Islet of Langerhans (tissue), 1 donor: ENCODE measurements at regions not wholly inside any gene's neighbourhood (a gene's known extent, or its start where the extent isn't known, plus 50 kb on each side); places are given as distances from the start of the nearest gene placed in this dataset.

Experiments used
- FAIRE-seq: peaks from one replicate; lab custom pipeline; 2011; peaks lifted over from hg19 to GRCh38; lab: Jason Lieb, UNC

DNA sequence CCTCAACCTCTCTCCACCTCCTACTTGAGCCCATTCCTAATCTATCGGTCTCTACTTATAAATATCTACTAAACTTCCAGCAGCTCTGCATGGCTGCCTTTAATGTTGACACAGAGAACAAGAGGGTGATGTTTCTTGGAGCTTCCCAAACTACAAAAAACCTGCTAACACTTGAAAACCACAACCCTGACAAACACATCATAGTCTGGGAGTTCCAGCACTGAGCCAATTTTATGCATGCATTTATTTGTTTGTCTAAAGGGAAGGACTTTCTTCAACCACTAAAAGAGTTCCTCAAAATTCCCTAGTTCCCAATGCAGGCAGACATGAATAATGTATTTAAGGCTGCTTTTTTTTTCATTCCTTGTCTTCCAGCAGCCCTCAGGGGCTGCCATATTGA lies 331.8 kb upstream of the XYLT1 start:
- no peak for FAIRE-seq

DNA sequence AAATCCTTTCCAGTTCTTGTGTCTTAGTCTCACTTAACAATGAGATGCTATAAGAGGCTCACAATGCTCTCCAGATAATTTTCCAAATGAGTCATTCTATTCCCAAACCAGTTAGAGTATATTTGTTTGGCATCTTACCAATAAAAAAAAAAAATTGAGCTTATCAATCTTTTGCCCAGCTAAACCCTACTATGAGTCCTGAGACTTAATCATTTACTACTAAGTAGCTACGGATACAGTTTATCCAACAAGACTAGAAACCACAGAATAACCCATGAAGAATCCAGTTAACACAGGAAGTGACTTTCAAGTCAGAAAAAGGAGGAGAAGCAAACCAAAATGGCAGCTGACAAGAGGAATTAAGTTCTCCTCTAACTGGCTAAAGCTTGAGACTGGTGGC lies 330.3 kb upstream of the XYLT1 start:
- no peak for FAIRE-seq

DNA sequence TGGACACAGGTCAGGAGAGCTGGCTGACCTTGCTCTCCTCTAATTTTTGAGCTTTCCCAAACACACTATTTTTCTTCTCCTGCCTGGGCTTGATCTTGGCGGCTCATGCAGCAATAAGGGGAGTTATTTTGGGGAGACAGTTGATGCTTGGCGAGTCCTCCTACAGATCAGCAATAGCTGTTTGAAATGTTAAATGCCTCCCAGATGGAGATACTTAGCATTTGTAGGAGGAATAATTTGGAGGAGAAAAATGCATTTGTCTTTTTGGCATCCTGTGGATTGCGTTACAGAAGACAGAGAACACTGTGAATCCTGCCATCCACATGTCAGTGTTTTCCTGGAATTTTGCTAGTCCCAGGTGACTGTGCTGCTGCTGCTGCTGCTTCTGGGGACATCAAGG lies 328.0 kb upstream of the XYLT1 start:
- FAIRE-seq: no peak

DNA sequence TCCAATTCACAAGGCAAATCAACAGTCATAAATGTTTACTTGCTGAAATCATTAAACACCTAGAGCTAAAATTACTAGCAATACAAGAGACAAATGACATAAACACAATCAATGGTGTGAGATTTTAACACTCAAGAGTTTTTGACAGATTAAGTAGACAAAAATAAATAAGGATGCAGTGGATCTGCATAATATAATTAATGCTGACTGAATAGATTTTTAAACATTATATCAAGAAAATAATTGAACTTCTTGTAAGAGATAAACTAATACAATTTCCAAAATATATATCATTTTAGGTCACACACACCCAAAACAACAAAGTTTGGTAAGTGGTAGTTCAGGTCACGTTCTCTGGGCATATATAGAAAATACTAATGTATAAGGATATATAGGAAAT lies 322.6 kb upstream of the XYLT1 start:
- FAIRE-seq: peak; percentile 56

DNA sequence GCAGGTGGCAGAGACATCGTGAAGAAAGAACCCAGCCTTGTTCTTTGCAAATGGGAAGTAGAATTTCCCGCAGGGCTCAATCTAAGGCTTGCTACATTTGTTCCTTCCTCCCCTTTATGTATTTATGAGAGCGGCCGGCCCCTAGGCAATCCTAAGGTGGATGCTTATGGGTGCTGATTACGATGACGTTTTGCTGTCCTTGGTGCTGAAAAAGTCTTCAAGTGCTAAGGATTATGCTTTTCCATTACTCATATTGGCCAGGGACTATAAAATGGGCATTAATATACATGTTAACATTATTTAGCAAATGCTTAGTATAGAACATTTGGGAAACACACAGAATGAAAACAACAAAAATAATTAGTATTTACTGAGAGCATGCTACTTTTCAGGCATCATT lies 313.3 kb upstream of the XYLT1 start:
- no peak for FAIRE-seq

DNA sequence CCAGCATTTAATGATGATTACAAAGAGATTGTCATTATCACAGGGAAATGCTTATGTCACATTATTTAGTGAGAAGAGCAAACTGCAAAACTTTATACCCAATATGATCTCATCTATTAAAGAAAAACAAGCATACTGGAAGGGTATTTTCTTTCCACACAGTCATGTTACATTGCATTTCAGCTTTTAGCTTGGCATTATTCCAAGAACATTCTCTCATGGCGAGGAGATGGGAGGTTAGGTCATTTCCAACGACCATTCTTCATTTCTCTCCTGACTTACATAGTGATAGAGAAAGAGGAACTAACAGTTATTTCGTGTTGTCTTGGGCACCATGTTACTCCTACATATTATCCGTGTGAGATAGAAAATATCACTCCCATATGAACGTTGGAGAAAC lies 309.4 kb upstream of the XYLT1 start:
- no peak for FAIRE-seq

DNA sequence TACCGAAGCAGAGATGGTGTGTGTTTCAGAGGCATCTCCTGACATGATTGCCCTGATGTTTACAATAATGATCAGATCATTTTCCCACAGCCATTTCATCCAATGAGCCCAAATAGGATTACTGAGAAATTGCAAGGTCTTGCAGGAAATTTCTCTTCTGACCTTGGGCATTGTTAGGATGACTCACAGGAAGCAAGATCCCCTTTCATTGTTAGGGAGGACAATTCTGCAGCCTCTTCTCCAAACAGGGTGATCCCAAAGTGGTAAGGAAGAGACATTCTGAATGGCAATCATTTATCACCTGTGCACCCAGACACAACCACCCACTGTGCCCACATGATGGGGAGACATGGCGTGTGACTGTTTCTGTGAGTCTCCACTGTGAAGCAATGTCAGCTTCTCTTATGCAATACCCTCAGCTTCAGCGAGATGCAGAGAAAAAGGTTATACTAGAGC lies 306.7 kb upstream of the XYLT1 start:
- FAIRE-seq: no peak

DNA sequence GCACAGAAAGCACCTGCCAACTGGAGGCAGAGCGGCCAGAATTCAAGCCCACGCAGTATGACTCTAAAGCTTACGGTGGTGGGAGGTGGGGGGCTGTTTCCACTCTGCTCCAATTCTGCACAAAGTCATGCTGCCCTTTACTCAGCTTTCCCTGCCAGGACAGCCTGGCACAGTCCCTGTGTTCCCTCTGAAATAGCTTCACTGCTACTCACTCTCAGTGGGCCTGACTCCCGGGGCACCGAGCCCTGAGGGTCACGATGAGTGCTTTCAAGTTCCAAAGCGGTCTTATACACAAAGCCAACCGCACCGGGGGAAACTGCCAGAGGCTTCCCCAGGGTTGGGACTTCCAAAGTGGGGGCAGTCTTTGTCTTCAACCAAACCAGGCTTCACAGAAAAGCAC lies 306.1 kb upstream of the XYLT1 start:
- FAIRE-seq: no peak

DNA sequence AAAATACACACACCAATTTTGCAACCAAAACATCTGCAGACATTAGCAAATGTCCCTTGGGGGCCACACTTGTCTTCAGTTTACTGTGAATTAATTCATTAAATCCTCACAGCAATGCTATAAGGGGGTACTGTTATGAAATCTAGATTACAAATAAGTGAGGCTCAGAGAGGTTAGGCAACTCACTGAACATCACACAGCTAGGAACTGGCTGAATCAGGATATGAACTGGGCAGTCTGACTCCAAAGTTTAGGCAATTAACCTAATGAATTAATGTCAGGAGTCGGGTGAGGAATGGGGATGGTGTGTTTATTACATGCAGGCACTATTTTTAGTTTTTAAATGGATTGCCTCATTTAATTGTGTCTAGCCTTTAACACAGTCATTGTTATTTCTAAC lies 305.7 kb upstream of the XYLT1 start:
- FAIRE-seq: no peak

DNA sequence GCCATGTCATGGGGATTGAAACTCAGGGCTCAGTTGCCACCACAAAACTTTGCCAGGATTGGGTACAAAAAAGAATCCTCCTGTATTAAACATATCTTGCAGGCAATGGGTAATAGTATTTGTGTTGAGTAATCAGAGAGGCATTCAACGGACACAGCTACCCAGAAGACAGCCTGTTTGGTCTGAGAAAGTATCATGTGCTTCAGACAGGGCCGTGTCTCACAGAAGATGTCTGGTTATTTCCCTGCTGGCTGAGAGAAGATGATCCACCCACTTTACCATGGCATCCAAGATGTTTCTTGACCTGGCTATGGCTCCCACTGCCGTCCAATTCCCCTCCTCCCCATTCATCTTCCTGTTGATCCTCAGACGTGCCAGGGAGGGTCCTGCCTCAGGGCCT lies 304.3 kb upstream of the XYLT1 start:
- FAIRE-seq: no peak

DNA sequence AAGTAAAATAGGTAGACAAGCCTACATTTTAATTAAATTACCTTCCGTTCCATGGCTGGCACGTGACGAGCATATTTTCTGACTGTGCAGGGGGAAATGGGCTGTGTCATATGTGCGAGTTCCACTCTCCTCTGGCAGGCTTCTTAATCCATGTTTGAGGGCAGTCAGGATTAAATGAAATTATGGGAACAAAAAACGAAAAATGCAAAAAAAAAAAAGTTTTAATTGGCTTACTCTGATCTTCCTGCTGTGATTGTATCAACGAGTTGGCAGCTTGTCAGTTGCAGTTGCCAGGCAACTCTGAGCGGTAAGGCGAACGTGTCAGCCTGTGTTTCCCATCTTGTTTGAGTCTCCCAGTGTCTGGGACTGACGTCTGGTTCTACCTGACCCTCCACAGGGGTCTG lies 302.9 kb upstream of the XYLT1 start:
- no peak for FAIRE-seq

DNA sequence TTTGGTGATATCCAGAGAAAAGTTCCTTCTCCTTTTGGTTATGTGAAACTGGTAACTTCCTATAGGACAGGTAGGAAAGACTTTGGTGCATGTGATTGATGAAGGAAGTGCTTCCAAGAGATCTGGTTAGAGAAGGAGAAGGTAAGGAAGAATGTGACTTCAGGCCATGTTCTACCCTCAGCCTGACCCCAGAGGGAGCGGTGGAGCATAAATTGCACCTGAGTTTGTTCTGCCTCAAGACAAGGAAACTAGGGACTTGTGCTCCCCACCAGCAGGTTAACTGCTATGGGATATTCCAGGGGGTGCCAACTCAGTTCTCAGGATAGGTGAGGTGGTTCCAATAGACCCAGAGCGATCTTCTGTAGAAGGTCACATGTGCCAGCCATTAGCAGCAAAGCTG lies 299.3 kb upstream of the XYLT1 start:
- FAIRE-seq: no peak

DNA sequence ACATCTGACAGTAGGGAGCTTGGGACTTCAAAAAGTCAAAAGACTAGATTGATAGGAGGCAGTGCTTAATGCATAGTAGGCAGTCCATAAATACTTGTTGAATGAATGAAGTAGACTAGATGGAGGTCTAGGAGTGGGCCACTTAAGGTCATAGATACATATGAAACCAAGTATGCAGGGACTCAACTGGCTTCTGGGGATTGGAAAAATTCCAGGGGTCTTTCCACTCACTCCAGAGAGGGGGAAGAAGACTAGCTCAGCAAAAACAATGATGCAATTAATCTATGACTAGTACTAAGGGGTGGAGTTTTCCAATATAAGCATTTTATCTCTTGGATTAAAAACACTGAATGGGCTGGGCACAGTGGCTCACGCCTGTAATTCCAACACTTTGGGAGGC lies 298.3 kb upstream of the XYLT1 start:
- FAIRE-seq: no peak

DNA sequence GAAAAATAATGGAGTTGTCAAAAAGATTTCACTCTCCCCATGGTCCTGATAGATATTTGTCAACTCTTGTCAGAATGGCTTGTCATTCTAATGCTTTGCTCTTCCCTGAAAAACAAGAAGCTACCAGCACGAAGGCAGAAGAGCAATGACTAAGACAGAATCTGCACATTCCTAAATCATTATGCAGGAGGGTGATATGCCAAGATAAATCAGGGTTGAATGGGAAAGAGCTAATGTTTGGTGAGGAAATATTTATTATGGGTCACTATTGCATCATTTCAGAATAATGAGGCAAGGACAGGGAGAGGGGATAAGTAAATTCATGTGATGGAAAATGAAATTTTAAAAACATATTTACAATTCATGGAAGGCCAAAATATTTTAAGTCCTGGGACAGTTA lies 297.5 kb upstream of the XYLT1 start:
- no peak for FAIRE-seq

DNA sequence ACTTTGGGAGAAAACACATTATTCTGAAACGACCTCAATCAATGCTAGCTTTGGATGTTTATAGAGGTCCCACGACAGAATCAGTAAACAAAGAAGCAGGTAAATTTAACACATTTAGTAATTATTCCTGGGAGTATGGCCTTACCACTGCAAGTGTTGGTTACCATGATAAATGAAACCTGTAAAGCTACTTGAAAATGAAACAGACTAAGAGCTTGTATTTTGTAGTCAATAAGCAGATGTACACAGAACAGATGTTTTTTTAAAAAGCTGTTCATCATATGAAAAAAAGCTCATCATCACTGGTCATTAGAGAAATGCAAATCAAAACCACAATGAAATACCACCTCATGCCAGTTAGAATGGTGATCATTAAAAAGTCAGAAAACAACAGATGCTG lies 295.3 kb upstream of the XYLT1 start:
- no peak for FAIRE-seq

DNA sequence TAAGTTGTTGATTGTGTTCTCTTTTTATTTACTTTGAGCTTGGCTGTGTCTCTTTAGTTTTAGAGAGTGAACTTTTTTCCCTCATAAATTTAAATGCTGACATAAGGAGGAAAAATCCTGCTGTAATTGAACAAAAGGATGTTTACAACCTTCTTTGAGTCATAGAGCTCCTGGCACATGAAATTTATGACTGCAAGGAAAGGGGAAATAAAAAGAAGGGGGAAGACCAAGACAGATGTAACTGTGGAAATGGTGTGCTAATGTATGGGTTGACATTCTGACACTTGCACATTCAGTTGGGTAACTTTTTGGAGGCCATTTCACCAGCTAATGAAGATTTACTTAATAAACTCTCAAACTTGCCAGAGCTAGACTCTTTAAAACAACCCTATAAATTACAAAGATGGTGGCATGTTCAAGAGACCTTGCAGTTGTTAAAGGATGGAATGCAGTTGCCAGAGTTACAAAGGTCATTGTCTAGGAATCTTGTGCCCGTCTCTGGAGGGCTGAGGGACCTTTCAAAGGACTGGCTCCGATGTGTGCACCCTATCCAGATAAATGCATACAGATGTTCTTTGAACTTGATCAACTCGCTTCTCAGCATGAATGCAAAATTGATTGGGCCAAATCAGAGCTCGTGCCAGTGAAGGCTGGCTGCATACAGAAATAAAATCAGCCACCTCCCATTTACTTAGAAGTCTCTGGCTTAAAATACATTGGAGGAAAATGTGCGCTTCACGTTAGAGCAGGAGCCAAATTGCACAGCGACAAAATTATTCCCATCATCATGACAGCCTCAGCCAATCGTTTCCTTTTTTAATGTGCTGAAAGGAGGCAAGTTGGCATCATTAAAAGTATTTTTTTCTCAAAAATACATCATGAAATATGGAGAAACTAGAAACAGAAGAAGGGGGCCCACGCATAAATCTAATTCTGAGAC lies 289.0 kb upstream of the XYLT1 start:
- FAIRE-seq: no peak

DNA sequence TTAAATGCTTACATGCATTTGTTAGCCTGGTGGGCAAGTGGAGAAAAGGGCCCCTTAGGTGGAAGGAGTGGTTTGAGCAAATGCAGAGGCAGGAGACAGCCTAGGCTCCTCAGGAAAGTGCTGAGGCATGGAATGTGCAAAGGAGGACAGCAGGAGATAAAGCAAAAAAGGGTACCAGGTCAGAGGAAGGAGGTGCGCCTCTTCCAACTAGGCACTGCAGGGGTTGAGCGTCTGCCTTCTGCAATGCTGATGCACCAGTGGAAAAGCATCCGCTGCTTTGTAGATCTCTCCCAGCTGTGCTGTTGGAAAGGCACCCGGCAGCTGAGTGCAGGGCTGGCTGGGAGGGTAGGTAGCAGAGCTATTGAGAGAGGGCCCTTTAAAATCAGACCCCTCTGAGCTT lies 287.0 kb upstream of the XYLT1 start:
- FAIRE-seq: no peak

DNA sequence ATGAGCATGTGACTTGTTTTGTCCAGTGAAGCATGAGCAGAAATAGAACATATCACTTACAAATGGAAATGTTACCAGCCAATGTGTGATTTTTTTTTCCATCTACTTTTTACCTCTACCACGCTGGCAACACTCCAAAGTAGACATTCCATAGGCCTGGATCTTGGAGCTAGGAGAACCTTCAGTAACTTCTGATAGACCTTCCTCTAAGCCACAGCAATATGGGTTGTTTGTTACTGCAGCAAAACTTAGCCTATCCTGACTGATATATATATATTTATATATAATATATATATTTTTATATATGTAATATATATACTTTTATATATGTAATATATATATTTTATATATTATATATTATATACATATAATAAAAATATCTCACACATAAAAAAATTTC lies 284.4 kb upstream of the XYLT1 start:
- no peak for FAIRE-seq

DNA sequence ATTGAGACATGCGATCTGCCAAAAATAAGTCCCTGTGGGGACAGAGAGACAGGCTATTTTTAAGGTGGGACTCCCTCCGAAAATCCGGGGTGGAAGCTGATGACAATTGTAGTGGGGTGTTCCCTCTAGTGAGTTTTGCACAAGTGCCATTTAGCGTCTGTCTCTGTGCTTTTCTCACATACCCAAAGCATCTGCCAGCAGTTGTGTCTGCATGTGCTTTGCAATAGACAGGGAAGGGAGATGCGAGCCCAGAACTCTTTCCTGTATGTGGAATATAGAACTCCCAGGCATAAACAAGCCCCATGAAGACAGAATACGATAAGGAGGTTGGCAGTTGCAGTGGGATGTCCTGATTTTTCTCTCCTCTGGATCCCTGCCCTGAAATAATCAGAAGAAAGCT lies 282.7 kb upstream of the XYLT1 start:
- no peak for FAIRE-seq

DNA sequence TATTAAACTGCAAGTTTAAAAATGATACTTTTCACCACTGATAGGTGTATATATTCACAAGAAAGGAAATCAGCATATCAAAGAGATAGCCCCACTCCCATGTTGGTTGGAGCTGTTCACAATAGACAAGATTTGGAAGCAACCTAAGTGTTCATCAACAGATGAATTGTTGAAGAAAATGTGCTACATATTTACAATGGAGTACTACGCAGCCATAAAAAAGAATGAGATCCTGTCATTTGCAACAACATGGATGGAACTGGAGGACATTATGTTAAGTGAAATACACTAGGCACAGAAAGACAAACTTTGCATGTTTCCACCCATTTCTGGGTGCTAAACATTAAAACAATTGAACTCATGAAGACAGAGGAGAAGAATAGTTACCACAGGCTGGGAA lies 278.9 kb upstream of the XYLT1 start:
- FAIRE-seq: no peak

DNA sequence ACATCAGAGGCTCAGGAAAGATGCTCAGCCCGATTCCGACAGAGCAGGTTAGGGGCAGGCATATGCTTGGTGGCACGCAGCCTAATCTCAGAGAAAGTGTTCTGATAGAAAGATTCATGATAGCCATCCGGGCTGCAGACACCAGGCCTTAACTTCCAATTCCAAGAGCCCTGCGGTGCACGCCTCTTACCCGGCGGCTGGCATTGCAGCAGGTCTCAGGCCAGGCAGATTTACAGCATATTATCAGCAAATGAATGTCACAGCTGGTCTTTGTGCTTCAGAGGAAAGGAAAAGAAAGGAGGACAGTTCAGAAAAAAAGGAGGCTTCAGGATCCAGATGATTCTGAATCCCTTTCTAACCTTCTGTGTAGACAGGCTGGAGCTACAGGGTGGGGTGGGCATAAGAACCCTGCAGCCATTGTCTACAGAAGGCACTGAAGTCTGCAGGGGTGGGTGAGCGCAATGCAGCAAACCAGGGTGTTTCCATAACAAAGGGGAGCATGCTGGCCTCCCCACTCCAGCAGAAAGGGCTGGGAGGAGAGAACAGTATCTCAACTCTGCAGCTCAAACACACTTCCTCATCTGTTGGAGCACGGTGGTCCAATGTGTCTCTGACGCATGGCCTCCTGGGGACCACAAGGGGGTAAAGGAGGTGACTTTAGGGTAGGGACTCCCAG lies 277.4 kb upstream of the XYLT1 start:
- no peak for FAIRE-seq

DNA sequence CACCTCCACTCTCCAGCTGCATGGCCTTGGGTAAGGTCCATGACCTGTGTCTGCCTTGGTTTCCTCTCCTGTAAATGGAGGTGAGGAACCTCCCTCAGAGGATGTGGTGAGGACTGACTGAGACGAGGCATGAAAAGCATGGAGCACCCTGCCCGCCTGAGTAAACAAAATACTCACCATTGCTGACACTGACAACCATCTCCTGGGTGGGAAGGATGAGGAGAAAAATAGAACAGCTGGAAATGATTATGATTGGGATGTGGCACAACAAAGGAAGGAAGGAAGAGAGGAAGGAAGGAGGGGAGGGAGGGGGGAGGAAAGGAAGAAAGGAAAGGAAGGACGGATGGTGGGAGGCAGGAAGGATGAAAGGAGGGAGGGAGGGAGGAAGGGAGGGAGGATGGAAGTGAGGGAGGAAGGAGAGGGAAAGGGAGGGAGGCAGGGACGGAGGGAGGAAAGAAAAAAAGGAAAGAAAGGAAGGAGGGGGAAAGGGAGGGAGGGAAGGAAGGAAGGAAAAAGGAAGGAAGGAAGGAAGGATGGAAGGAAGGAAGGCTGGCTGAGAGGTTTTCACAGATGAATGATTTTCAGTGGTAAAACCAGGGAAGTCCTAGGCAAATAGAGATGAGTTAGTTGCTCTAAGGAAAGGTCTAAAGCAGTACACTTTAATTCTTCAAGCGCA lies 276.5 kb upstream of the XYLT1 start:
- FAIRE-seq: no peak

DNA sequence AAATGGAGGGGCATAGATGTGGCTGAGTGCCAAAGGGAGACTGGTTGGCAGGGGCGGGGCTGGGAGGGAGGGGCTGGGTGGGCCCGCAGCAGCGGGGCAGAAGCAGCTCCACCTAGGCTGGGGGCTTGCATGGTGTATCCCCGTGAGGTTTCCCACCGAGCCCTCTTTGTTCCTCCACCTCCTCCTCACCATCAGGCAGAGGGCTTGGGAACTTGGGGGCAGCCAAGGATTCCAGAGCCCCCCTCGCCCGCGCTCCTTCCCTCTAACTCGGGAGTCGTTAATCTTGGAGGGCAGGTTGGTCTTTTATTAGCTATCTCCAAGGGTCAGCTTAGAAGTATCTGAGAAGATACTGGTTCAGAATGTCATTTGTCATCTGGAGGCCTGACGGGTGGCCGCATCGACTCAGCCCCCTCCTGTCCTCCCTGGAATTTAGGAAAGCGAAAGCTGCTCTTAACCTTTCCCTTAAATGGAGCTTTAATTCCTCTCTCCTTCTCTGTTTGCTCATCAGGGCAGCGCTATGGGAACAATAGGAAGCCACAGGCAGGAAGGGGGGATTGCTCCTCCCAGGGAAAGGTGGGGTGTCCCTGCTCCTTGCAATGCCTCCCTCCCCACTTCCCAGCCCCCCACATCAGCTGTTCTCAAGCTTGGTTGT lies 274.3 kb upstream of the XYLT1 start:
- no peak for FAIRE-seq
